ENCODE measurements at regions not wholly inside any gene's neighbourhood (a gene's known extent, or its start where the extent isn't known, plus 50 kb on each side); places are given as distances from the start of the nearest gene placed in this dataset.

- TF ChIP-seq CTCF (IDR thresholded peaks at IDR 0.05) (no peak), POLR2AphosphoS5 (IDR thresholded peaks at IDR 0.05) (no peak), POLR2A (IDR thresholded peaks at IDR 0.05) (no peak)
Measured at GRCh38 chr9:71490810-71491209, 277.5 kb downstream of the CEMIP2 start.
